ENCODE measurements at regions not wholly inside any gene's neighbourhood (a gene's known extent, or its start where the extent isn't known, plus 50 kb on each side); places are given as distances from the start of the nearest gene placed in this dataset.
A peak's percentile ranks its signal among the peaks of the same experiment; 100 is the strongest.

DNA sequence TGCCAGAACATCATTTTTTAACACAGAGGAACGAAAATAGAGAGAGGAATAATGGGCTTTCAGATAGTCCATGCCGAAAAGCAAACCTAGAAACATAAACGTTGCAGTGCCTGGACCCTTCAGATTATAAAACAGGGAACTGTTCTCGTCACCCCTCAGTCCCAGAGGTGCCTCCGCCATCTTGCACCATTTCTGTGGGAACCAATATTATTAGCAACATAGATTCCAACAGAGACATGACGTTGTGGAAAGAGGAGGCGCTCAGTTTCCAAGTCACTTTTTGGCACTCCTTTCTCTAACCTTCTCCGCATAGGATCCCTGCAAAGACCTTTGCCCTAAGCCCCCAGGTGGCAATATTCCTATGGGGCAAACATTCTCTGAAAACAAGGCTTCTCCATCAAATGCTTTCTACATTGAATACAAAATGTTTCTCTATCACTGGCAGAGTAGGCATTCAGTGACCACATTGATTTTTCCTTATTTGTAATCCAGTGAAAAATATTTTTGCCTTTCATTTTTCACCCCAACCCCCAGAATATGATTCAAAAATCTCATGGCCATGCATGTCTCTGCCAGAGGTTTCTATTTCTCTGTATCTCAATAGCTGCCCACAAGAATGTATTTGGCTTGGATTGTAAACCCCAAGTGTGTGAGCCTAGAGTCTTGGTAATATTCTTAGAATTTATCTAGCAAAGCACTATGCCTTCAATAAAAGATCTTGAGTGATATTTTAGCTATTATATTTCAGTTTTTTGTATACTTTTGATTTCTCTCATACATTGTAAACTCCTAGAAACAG is 500.8 kb upstream of the WWC1 start:
- TF ChIP-seq, protein P1, sequence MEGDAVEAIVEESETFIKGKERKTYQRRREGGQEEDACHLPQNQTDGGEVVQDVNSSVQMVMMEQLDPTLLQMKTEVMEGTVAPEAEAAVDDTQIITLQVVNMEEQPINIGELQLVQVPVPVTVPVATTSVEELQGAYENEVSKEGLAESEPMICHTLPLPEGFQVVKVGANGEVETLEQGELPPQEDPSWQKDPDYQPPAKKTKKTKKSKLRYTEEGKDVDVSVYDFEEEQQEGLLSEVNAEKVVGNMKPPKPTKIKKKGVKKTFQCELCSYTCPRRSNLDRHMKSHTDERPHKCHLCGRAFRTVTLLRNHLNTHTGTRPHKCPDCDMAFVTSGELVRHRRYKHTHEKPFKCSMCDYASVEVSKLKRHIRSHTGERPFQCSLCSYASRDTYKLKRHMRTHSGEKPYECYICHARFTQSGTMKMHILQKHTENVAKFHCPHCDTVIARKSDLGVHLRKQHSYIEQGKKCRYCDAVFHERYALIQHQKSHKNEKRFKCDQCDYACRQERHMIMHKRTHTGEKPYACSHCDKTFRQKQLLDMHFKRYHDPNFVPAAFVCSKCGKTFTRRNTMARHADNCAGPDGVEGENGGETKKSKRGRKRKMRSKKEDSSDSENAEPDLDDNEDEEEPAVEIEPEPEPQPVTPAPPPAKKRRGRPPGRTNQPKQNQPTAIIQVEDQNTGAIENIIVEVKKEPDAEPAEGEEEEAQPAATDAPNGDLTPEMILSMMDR (conservative IDR thresholded peaks at IDR 0.05), result no peak
- no peaks in the 10 kb centered on the region for H3K36me3 ChIP-seq (ENCODE audit: control insufficient read depth, insufficient read depth, low read length)
- Mint-ChIP-seq H3K4me1 (peaks cover 14% of the 10 kb centered on the region), H3K36me3 (ENCODE audit: low read depth) (no peaks in the 10 kb centered on the region), H3K27me3 (ENCODE audit: insufficient read depth) (peaks cover 1% of the 10 kb centered on the region), H3K4me3 (no peak overlapping the region), H3K27ac (no peak overlapping the region), H3K9me3 (no peaks in the 10 kb centered on the region)
- peaks cover 4% of the 10 kb centered on the region for H3K4me1 ChIP-seq (ENCODE audit: control insufficient read depth, insufficient read depth, low read length)
- no peak overlapping the region for H3K9ac ChIP-seq (ENCODE audit: extremely low read depth, low read length, poor library complexity, severe bottlenecking)
- no peaks in the 10 kb centered on the region for H3K27me3 ChIP-seq (ENCODE audit: control insufficient read depth, insufficient read depth, low read length, poor library complexity, severe bottlenecking)
- H3K9me3 ChIP-seq (ENCODE audit: control insufficient read depth, low read length), result no peaks in the 10 kb centered on the region
- no peak overlapping the region for H3K4me3 ChIP-seq (ENCODE audit: low read length)
- no peak for DNase-seq
- no peak overlapping the region for H3K27ac ChIP-seq (ENCODE audit: low read depth, low read length)
- WGBS, 2 experiments (ENCODE audit: insufficient coverage in 1 of 2, insufficient read length in 1 of 2), result 90 to 96% methylated on average over 6 to 8 of the region's 8 CpGs

DNA sequence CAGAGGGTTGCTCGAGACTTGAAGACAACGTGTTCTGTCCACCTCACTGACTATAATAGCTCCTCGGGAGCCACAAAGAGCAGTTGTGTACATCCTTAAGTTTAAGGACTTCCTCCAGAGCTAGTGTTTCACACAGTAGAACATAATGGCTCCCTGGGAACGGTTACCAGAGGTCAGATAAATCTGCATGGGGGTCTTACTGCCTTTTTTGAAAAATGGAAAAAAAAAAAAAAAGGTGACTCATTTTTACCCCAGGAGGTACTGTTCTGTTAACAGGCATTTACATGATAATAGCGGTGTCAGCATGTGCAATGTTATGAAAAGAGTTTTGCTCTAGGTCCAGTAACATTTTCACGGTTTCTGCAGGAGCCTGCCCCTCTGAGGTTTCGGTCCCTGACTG is 498.9 kb upstream of the WWC1 start:
- H3K27me3 Mint-ChIP-seq (ENCODE audit: insufficient read depth), result peaks cover 1% of the 10 kb centered on the region
- no peak overlapping the region for H3K27ac Mint-ChIP-seq
- peaks cover 14% of the 10 kb centered on the region for H3K4me1 Mint-ChIP-seq
- no peaks in the 10 kb centered on the region for H3K36me3 Mint-ChIP-seq (ENCODE audit: low read depth)
- TF ChIP-seq, protein P1 (conservative IDR thresholded peaks at IDR 0.05), result no peak
- no peak overlapping the region for H3K4me3 ChIP-seq (ENCODE audit: low read length)
- WGBS, 2 experiments (ENCODE audit: insufficient coverage in 1 of 2, insufficient read length in 1 of 2), result 39 to 56% methylated on average over 6 to 7 of the region's 7 CpGs
- H3K9me3 Mint-ChIP-seq, result no peaks in the 10 kb centered on the region
- peaks cover 11% of the 10 kb centered on the region for H3K4me1 ChIP-seq (ENCODE audit: control insufficient read depth, insufficient read depth, low read length)
- no peak overlapping the region for H3K9ac ChIP-seq (ENCODE audit: extremely low read depth, low read length, poor library complexity, severe bottlenecking)
- peak overlapping the region; percentile 82 for H3K27ac ChIP-seq (ENCODE audit: low read depth, low read length)
- no peak for DNase-seq
- no peak overlapping the region for H3K4me3 Mint-ChIP-seq
- no peaks in the 10 kb centered on the region for H3K9me3 ChIP-seq (ENCODE audit: control insufficient read depth, low read length)
- no peaks in the 10 kb centered on the region for H3K27me3 ChIP-seq (ENCODE audit: control insufficient read depth, insufficient read depth, low read length, poor library complexity, severe bottlenecking)
- H3K36me3 ChIP-seq (ENCODE audit: control insufficient read depth, insufficient read depth, low read length), result no peaks in the 10 kb centered on the region

DNA sequence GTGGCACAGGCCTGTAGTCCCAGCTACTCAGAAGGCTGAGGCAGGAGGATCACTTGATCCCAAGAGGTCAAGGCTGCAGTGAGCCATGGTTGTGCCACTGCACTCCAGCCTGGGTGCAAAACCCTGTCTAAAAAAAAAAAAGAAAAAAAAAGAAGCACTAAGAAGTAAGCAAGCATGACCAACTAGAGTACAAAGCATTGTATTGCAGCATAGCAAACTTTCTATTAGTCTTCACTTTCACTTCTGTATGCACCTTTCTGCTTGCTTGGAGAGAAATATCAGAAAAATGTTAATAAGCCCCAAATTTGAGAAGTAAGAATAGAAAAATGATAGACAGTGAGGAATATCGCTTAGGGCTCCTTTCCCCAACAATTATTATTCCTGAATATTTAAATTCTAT is 497.7 kb upstream of the WWC1 start:
- TF ChIP-seq, protein P1 (conservative IDR thresholded peaks at IDR 0.05), result no peak
- no peak overlapping the region for H3K27ac ChIP-seq (ENCODE audit: low read depth, low read length)
- H3K27me3 ChIP-seq (ENCODE audit: control insufficient read depth, insufficient read depth, low read length, poor library complexity, severe bottlenecking), result no peaks in the 10 kb centered on the region
- peaks cover 7% of the 10 kb centered on the region for H3K27me3 Mint-ChIP-seq (ENCODE audit: insufficient read depth)
- no peak overlapping the region for H3K27ac Mint-ChIP-seq
- H3K4me3 ChIP-seq (ENCODE audit: low read length), result no peak overlapping the region
- no peak overlapping the region for H3K4me3 Mint-ChIP-seq
- no peaks in the 10 kb centered on the region for H3K36me3 ChIP-seq (ENCODE audit: control insufficient read depth, insufficient read depth, low read length)
- no peaks in the 10 kb centered on the region for H3K9me3 Mint-ChIP-seq
- no peaks in the 10 kb centered on the region for H3K36me3 Mint-ChIP-seq (ENCODE audit: low read depth)
- H3K9me3 ChIP-seq (ENCODE audit: control insufficient read depth, low read length), result no peaks in the 10 kb centered on the region
- no peak overlapping the region for H3K9ac ChIP-seq (ENCODE audit: extremely low read depth, low read length, poor library complexity, severe bottlenecking)
- H3K4me1 Mint-ChIP-seq, result peaks cover 22% of the 10 kb centered on the region
- DNase-seq, result peak; percentile 10
- H3K4me1 ChIP-seq (ENCODE audit: control insufficient read depth, insufficient read depth, low read length), result peaks cover 21% of the 10 kb centered on the region
- WGBS, 2 experiments (ENCODE audit: insufficient coverage in 1 of 2, insufficient read length in 1 of 2), result 100% methylated on average over 1 of the region's 1 CpG; no CpG with 5 or more reads in 1 of the 2 experiments

Measured in endodermal cell (in vitro differentiated cells).